Smooth muscle cell (in vitro differentiated cells): ENCODE measurements at regions not wholly inside any gene's neighbourhood (a gene's known extent, or its start where the extent isn't known, plus 50 kb on each side); places are given as distances from the start of the nearest gene placed in this dataset.

Experiments used
- DNase-seq: peaks from one replicate; lab custom pipeline; 2025; ENCODE audit not compliant: unreplicated experiment; lab: John Stamatoyannopoulos, UW
- H2AFZ ChIP-seq: fragments of 200-600 bp; sonication (generic); 2 replicates; pipeline ENCODE4 v1.6.0; 2016; ENCODE audit warnings: antibody characterized with exemption, low read depth, mild to moderate bottlenecking
- H3F3A ChIP-seq: fragments of 200-600 bp; sonication (generic); 2 replicates; pipeline ENCODE4 v1.6.0; 2017; ENCODE audit warnings: antibody characterized with exemption, low read depth
- H3K27ac ChIP-seq: fragments of 200-600 bp; sonication (generic); 2 replicates; pipeline ENCODE4 v1.5.1; 2016; ENCODE audit warnings: low read depth, mild to moderate bottlenecking
- H3K27me3 ChIP-seq: fragments of 200-600 bp; sonication (generic); 2 replicates; pipeline ENCODE4 v1.6.1; 2016; ENCODE audit warnings: low read depth, mild to moderate bottlenecking
- H3K36me3 ChIP-seq: fragments of 200-600 bp; sonication (generic); 2 replicates; pipeline ENCODE4 v1.5.1; 2016; ENCODE audit warnings: low read depth
- H3K4me1 ChIP-seq: fragments of 200-600 bp; sonication (generic); 2 replicates; pipeline ENCODE4 v1.5.1; 2016; ENCODE audit warnings: low read depth
- H3K4me2 ChIP-seq: fragments of 200-600 bp; sonication (generic); 2 replicates; pipeline ENCODE4 v1.6.0; 2016; ENCODE audit warnings: mild to moderate bottlenecking
- H3K4me3 ChIP-seq: fragments of 200-600 bp; sonication (generic); 2 replicates; pipeline ENCODE4 v1.5.1; 2016; ENCODE audit warnings: mild to moderate bottlenecking
- H3K79me2 ChIP-seq: fragments of 200-600 bp; sonication (generic); 2 replicates; pipeline ENCODE4 v1.6.0; 2016; ENCODE audit warnings: low read depth, mild to moderate bottlenecking
- H3K9ac ChIP-seq: fragments of 200-600 bp; sonication (generic); 2 replicates; pipeline ENCODE4 v1.6.0; 2016; ENCODE audit warnings: low read depth
- H3K9me3 ChIP-seq: fragments of 200-600 bp; sonication (generic); replicated peaks from 2 replicates; pipeline ENCODE4 v1.5.1; 2016; ENCODE audit warnings: low read depth
- H4K20me1 ChIP-seq: fragments of 200-600 bp; sonication (generic); 2 replicates; pipeline ENCODE4 v1.6.0; 2016; ENCODE audit warnings: low read depth
- WGBS: methylation state at CpG from one replicate; pipeline ENCODE4 v1.1.7; 2016; ENCODE audit warnings: low lambda C conversion rate; 5-methylcytosine and 5-hydroxymethylcytosine counted together
- TF ChIP-seq, protein P1 (sequence below): fragments of 200-600 bp; sonication (generic); IDR thresholded peaks from 2 replicates; pipeline ENCODE4 v1.5.1; 2017; ENCODE audit warnings: borderline replicate concordance, mild to moderate bottlenecking, antibody characterized with exemption; ENCODE audit not compliant: insufficient read depth, poor library complexity, severe bottlenecking

DNA sequence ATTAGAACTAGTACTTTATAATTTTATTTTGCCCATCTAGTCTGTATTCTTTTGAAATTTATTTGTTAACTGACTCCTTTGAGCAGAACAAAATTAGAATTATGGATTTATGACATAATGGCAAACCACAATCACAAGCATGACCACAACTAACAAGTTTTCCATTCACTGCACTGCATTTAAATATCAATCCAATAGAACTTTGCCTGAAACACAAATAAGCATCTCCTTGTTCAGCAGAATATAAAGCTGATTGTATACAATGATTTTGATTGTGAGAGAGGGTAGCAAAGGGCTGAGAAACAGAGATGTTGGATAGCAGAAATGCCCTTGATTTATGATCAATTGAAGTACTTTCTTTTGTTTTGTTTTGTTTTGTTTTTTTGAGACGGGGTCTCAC lies 495.5 kb upstream of the RGS18 start:
- no peak overlapping the region for H3K27ac ChIP-seq
- no peaks in the 10 kb centered on the region for H3K27me3 ChIP-seq
- no peak overlapping the region for H3K9ac ChIP-seq
- H3F3A ChIP-seq: no peaks in the 10 kb centered on the region
- no peaks in the 10 kb centered on the region for H4K20me1 ChIP-seq
- H3K4me1 ChIP-seq: no peaks in the 10 kb centered on the region
- DNase-seq: no peak
- H3K4me3 ChIP-seq: no peak overlapping the region
- no peaks in the 10 kb centered on the region for H3K79me2 ChIP-seq
- TF ChIP-seq, protein P1, sequence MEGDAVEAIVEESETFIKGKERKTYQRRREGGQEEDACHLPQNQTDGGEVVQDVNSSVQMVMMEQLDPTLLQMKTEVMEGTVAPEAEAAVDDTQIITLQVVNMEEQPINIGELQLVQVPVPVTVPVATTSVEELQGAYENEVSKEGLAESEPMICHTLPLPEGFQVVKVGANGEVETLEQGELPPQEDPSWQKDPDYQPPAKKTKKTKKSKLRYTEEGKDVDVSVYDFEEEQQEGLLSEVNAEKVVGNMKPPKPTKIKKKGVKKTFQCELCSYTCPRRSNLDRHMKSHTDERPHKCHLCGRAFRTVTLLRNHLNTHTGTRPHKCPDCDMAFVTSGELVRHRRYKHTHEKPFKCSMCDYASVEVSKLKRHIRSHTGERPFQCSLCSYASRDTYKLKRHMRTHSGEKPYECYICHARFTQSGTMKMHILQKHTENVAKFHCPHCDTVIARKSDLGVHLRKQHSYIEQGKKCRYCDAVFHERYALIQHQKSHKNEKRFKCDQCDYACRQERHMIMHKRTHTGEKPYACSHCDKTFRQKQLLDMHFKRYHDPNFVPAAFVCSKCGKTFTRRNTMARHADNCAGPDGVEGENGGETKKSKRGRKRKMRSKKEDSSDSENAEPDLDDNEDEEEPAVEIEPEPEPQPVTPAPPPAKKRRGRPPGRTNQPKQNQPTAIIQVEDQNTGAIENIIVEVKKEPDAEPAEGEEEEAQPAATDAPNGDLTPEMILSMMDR: no peak
- no peak overlapping the region for H3K4me2 ChIP-seq
- H3K9me3 ChIP-seq: no peaks in the 10 kb centered on the region
- no peak overlapping the region for H2AFZ ChIP-seq
- no peaks in the 10 kb centered on the region for H3K36me3 ChIP-seq
- 100% methylated on average over 1 of the region's 1 CpG for WGBS

DNA sequence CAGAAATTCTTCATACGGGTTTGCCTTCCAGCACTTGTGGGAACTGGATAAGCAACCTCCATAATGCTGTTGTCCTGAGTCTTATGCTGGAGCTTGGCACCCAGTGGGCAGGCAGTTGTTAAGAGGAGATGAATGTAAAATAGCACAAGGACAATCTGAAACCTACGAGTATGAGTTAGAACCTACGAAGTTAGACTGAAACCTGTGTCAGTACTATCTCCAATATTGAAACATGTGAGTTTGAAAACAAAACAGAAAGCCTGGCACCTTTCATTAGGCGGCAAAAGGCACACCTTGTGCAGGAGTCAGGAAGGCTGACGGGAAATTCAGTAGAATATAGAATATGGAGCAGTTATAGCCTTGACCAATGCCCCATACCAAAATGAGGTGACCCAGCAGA lies 489.7 kb upstream of the RGS18 start:
- TF ChIP-seq, protein P1: no peak
- 91% methylated on average over 5 of the region's 5 CpGs for WGBS

DNA sequence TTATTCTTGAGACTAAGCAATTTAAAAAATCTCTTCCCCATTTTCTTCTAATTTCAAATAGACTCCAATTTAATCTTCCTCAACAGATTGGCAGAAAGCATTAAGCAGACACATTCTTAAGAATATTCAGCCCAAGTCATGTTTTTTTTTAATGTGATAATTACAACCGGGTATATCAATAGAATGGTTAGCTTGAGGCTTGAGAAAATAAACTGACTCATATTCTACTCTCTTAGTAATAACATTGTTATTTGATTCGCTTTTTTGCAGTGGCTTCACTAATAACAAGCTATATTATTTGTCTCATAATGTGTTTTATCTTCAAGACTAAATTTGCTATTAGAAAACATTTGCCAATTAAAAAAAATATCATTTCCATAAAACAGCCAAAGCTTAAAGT lies 488.6 kb upstream of the RGS18 start:
- TF ChIP-seq, protein P1: no peak

More for the DNA sequence above, 489.7 kb upstream of the RGS18 start:
- Histone ChIP-seq H3F3A (no peaks in the 10 kb centered on the region), H3K9me3 (no peaks in the 10 kb centered on the region), H3K4me1 (no peaks in the 10 kb centered on the region), H3K4me3 (no peak overlapping the region), H2AFZ (no peak overlapping the region), H3K27me3 (no peaks in the 10 kb centered on the region), H3K36me3 (no peaks in the 10 kb centered on the region), H3K79me2 (no peaks in the 10 kb centered on the region), H3K9ac (no peak overlapping the region), H4K20me1 (no peaks in the 10 kb centered on the region), H3K4me2 (no peak overlapping the region), H3K27ac (no peak overlapping the region)
- no peak for DNase-seq

DNA sequence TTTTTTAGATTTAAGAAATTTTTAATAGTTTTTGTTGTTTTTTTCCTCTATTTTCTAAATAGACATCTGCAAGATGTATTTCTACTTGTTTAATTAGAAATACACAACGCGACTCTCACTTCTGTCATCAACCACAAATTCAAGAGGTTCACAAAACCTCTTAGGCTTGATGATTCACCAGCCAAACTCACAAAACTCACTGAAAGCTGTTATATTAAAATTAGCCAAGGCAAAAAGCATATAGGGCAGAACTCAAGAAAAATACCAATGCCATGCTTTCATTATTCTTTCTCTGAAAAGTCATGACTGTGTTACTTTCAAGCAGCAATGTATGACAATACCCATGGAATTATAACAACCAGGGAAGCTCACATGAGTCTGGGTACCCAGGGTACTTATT lies 487.0 kb upstream of the RGS18 start:
- no peak overlapping the region for H3K4me2 ChIP-seq
- no peaks in the 10 kb centered on the region for H3K9me3 ChIP-seq
- TF ChIP-seq, protein P1: no peak
- no peaks in the 10 kb centered on the region for H4K20me1 ChIP-seq
- no peaks in the 10 kb centered on the region for H3K79me2 ChIP-seq
- H3K27ac ChIP-seq: no peak overlapping the region
- DNase-seq: no peak
- H3K4me3 ChIP-seq: no peak overlapping the region
- WGBS: 61% methylated on average over 2 of the region's 2 CpGs
- no peak overlapping the region for H2AFZ ChIP-seq
- H3K27me3 ChIP-seq: no peaks in the 10 kb centered on the region
- no peaks in the 10 kb centered on the region for H3F3A ChIP-seq
- no peak overlapping the region for H3K9ac ChIP-seq
- H3K36me3 ChIP-seq: no peaks in the 10 kb centered on the region
- no peaks in the 10 kb centered on the region for H3K4me1 ChIP-seq

More for the DNA sequence above, 488.6 kb upstream of the RGS18 start:
- DNase-seq: no peak
- H3K27me3 ChIP-seq: no peaks in the 10 kb centered on the region
- no peaks in the 10 kb centered on the region for H4K20me1 ChIP-seq
- H3K4me2 ChIP-seq: no peak overlapping the region
- H2AFZ ChIP-seq: no peak overlapping the region
- no peaks in the 10 kb centered on the region for H3F3A ChIP-seq
- H3K27ac ChIP-seq: no peak overlapping the region
- no peaks in the 10 kb centered on the region for H3K36me3 ChIP-seq
- H3K9ac ChIP-seq: no peak overlapping the region
- WGBS: 80% methylated on average over 2 of the region's 2 CpGs
- no peaks in the 10 kb centered on the region for H3K4me1 ChIP-seq
- no peak overlapping the region for H3K4me3 ChIP-seq
- no peaks in the 10 kb centered on the region for H3K9me3 ChIP-seq
- H3K79me2 ChIP-seq: no peaks in the 10 kb centered on the region
